ENCODE measurements at regions not wholly inside any gene's neighbourhood (a gene's known extent, or its start where the extent isn't known, plus 50 kb on each side); places are given as distances from the start of the nearest gene placed in this dataset.

DNA sequence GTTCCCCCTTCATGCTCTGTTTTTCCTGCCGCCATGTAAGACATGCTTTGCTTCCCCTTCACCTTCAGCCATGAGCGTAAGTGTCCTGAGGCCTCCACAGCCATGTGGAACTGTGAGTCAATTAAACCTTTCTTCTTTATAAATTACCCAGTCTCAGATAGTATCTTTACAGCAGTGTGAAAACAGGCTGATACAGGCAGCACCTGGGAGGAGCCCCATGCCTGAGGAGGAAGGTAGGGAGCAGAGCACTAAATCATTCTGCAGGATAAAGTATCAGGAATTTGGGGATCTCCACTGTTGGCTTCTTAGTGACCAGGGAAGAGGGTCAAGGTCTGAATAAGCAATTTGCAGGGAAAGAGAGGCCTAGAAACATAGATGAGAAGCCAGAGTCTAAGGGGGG, 78.0 kb downstream of the KCNF1 start:
- TF ChIP-seq, protein P1, sequence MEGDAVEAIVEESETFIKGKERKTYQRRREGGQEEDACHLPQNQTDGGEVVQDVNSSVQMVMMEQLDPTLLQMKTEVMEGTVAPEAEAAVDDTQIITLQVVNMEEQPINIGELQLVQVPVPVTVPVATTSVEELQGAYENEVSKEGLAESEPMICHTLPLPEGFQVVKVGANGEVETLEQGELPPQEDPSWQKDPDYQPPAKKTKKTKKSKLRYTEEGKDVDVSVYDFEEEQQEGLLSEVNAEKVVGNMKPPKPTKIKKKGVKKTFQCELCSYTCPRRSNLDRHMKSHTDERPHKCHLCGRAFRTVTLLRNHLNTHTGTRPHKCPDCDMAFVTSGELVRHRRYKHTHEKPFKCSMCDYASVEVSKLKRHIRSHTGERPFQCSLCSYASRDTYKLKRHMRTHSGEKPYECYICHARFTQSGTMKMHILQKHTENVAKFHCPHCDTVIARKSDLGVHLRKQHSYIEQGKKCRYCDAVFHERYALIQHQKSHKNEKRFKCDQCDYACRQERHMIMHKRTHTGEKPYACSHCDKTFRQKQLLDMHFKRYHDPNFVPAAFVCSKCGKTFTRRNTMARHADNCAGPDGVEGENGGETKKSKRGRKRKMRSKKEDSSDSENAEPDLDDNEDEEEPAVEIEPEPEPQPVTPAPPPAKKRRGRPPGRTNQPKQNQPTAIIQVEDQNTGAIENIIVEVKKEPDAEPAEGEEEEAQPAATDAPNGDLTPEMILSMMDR (IDR thresholded peaks at IDR 0.05) = no peak
- TF ChIP-seq POLR2AphosphoS5 (IDR thresholded peaks at IDR 0.05) (no peak), EP300 (IDR thresholded peaks at IDR 0.05) (no peak)
